ENCODE measurements at regions not wholly inside any gene's neighbourhood (a gene's known extent, or its start where the extent isn't known, plus 50 kb on each side); places are given as distances from the start of the nearest gene placed in this dataset.

DNA sequence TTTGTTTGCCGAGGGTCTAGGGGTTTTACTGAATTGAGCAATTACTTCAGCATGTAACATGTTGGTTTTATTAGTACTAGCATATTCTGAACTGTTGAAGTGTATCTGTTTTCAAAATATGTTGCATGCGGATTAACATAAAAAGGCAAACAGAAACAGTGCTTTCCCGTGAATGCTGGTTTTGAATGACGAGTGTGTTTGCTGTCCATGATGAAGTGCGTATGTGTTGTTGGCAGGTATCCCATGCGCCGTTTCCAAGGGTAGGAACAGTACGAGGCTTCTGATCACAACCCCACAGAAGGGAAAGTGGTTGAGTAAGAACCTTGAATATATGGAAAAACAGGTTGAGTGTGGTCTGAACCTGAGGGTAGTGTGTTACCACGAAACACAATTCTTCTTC lies 232.9 kb downstream of the SAMD5 start:
- TF ChIP-seq CEBPB (IDR thresholded peaks at IDR 0.05) (no peak), FOXM1 (IDR thresholded peaks at IDR 0.05; ENCODE audit: borderline replicate concordance, low read depth) (no peak)
- TF ChIP-seq, protein P1, sequence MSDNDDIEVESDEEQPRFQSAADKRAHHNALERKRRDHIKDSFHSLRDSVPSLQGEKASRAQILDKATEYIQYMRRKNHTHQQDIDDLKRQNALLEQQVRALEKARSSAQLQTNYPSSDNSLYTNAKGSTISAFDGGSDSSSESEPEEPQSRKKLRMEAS (IDR thresholded peaks at IDR 0.05), result no peak
- TF ChIP-seq, protein P2, sequence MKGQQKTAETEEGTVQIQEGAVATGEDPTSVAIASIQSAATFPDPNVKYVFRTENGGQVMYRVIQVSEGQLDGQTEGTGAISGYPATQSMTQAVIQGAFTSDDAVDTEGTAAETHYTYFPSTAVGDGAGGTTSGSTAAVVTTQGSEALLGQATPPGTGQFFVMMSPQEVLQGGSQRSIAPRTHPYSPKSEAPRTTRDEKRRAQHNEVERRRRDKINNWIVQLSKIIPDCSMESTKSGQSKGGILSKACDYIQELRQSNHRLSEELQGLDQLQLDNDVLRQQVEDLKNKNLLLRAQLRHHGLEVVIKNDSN (IDR thresholded peaks at IDR 0.05), result no peak

DNA sequence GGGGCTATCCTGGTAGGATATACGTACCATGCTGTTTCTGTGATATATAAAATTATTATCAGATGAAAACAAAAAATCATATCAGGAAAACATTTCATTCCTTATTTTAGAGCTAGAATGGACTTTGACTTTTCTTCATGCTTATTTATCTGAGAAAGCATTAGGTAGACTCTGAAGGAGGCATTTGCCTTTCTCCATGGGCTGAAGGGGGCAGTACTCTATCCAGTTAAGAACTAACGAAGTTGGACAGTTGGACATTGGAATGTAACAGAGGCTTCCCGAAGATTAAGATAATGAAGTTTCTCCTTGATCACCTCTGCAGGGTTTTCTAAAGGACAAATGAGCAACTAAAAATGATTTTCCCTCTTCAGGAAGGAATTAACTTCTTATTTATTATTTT lies 233.9 kb downstream of the SAMD5 start:
- TF ChIP-seq, protein P1 (IDR thresholded peaks at IDR 0.05), result no peak
- TF ChIP-seq FOXM1 (IDR thresholded peaks at IDR 0.05; ENCODE audit: borderline replicate concordance, low read depth), result no peak
- no peak for TF ChIP-seq TCF12 (IDR thresholded peaks at IDR 0.05; ENCODE audit: low read depth)
- TF ChIP-seq RAD21 (IDR thresholded peaks at IDR 0.05; ENCODE audit: low read depth), result no peak
- TF ChIP-seq ZBTB7A (IDR thresholded peaks at IDR 0.05; ENCODE audit: low read depth), result no peak
- TF ChIP-seq CREB1 (IDR thresholded peaks at IDR 0.05; ENCODE audit: low read depth), result no peak
- no peak for TF ChIP-seq EGR1 (IDR thresholded peaks at IDR 0.05)
- TF ChIP-seq CEBPB (IDR thresholded peaks at IDR 0.05), result no peak
- no peak for TF ChIP-seq NFIC (IDR thresholded peaks at IDR 0.05)
- TF ChIP-seq TAF1 (IDR thresholded peaks at IDR 0.05; ENCODE audit: low read depth), result no peak
- TF ChIP-seq, protein P3, sequence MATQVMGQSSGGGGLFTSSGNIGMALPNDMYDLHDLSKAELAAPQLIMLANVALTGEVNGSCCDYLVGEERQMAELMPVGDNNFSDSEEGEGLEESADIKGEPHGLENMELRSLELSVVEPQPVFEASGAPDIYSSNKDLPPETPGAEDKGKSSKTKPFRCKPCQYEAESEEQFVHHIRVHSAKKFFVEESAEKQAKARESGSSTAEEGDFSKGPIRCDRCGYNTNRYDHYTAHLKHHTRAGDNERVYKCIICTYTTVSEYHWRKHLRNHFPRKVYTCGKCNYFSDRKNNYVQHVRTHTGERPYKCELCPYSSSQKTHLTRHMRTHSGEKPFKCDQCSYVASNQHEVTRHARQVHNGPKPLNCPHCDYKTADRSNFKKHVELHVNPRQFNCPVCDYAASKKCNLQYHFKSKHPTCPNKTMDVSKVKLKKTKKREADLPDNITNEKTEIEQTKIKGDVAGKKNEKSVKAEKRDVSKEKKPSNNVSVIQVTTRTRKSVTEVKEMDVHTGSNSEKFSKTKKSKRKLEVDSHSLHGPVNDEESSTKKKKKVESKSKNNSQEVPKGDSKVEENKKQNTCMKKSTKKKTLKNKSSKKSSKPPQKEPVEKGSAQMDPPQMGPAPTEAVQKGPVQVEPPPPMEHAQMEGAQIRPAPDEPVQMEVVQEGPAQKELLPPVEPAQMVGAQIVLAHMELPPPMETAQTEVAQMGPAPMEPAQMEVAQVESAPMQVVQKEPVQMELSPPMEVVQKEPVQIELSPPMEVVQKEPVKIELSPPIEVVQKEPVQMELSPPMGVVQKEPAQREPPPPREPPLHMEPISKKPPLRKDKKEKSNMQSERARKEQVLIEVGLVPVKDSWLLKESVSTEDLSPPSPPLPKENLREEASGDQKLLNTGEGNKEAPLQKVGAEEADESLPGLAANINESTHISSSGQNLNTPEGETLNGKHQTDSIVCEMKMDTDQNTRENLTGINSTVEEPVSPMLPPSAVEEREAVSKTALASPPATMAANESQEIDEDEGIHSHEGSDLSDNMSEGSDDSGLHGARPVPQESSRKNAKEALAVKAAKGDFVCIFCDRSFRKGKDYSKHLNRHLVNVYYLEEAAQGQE (IDR thresholded peaks at IDR 0.05; ENCODE audit: low read depth), result no peak
- TF ChIP-seq EP300 (IDR thresholded peaks at IDR 0.05; ENCODE audit: borderline replicate concordance), result no peak
- no peak for TF ChIP-seq TEAD4 (IDR thresholded peaks at IDR 0.05)
- TF ChIP-seq, protein P2 (IDR thresholded peaks at IDR 0.05), result no peak
- no peak for TF ChIP-seq YY1 (IDR thresholded peaks at IDR 0.05; ENCODE audit: low read depth)

DNA sequence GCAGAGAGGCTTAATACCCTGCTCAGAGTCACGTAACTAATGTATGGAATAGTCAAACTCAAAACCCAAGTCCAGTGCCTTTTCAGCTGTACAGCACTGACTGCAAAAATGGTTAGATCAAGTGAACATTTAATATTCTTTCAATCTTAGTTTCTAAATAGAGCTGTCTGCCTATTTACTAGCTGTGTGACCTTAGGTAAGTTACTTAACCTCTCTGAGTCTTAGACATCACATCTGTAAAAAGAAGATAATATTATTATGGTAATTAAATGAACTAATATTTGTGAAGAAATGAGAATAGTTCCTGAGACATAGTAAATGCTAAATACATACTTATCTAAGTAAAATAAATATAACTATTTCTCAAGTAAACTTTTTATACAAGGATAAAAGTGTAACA lies 235.5 kb downstream of the SAMD5 start:
- TF ChIP-seq EP300 (IDR thresholded peaks at IDR 0.05; ENCODE audit: borderline replicate concordance) (no peak), TAF1 (IDR thresholded peaks at IDR 0.05; ENCODE audit: low read depth) (no peak), RAD21 (IDR thresholded peaks at IDR 0.05; ENCODE audit: low read depth) (no peak), CREB1 (IDR thresholded peaks at IDR 0.05; ENCODE audit: low read depth) (no peak), FOXM1 (IDR thresholded peaks at IDR 0.05; ENCODE audit: borderline replicate concordance, low read depth) (no peak), CEBPB (IDR thresholded peaks at IDR 0.05) (no peak), TCF12 (IDR thresholded peaks at IDR 0.05; ENCODE audit: low read depth) (no peak), EGR1 (IDR thresholded peaks at IDR 0.05) (no peak), TEAD4 (IDR thresholded peaks at IDR 0.05) (no peak), YY1 (IDR thresholded peaks at IDR 0.05; ENCODE audit: low read depth) (no peak), NFIC (IDR thresholded peaks at IDR 0.05) (no peak), ZBTB7A (IDR thresholded peaks at IDR 0.05; ENCODE audit: low read depth) (no peak)
- TF ChIP-seq, protein P3 (IDR thresholded peaks at IDR 0.05; ENCODE audit: low read depth), result no peak
- TF ChIP-seq, protein P1 (IDR thresholded peaks at IDR 0.05), result no peak
- TF ChIP-seq, protein P2 (IDR thresholded peaks at IDR 0.05), result no peak

DNA sequence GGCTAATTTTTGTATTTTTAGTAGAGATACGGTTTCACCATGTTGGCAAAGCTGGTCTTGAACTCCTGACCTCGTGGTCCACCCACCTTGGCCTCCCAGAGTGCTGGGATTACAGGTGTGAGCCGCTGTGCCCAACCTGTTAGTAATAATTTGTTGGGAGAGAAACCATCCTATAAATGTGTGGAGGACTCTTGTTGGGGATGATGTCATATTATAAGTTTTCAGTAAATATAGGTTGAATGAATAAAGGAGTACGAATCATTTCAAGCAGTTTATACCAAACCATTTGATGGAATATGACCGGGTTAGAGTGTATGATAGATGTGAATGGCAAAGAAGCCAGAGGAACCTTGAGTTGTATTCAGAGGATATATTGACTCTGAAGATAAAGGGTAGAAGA lies 240.8 kb downstream of the SAMD5 start:
- TF ChIP-seq TAF1 (IDR thresholded peaks at IDR 0.05; ENCODE audit: low read depth) (no peak), NFIC (IDR thresholded peaks at IDR 0.05) (no peak), EGR1 (IDR thresholded peaks at IDR 0.05) (no peak), TCF12 (IDR thresholded peaks at IDR 0.05; ENCODE audit: low read depth) (no peak), ZBTB7A (IDR thresholded peaks at IDR 0.05; ENCODE audit: low read depth) (no peak), FOXM1 (IDR thresholded peaks at IDR 0.05; ENCODE audit: borderline replicate concordance, low read depth) (no peak), TEAD4 (IDR thresholded peaks at IDR 0.05) (no peak), CREB1 (IDR thresholded peaks at IDR 0.05; ENCODE audit: low read depth) (no peak), YY1 (IDR thresholded peaks at IDR 0.05; ENCODE audit: low read depth) (no peak), EP300 (IDR thresholded peaks at IDR 0.05; ENCODE audit: borderline replicate concordance) (no peak), RAD21 (IDR thresholded peaks at IDR 0.05; ENCODE audit: low read depth) (no peak), CEBPB (IDR thresholded peaks at IDR 0.05) (no peak)
- TF ChIP-seq, protein P2 (IDR thresholded peaks at IDR 0.05), result no peak
- TF ChIP-seq, protein P3 (IDR thresholded peaks at IDR 0.05; ENCODE audit: low read depth), result no peak
- TF ChIP-seq, protein P1 (IDR thresholded peaks at IDR 0.05), result no peak

Measured in Ishikawa (cell line).